Right atrium auricular region (tissue), 2 donors: ENCODE measurements at regions not wholly inside any gene's neighbourhood (a gene's known extent, or its start where the extent isn't known, plus 50 kb on each side); places are given as distances from the start of the nearest gene placed in this dataset.

Experiments used
- DNase-seq: peaks from one replicate; pipeline ENCODE4 v3.0.0-alpha.2; 2019; ENCODE audit warnings: low spot score
- H3K27ac ChIP-seq, 2 donors: fragments of 200-600 bp; sonication (generic); 1 replicate in 1 of 2; 2 replicates in 1 of 2; pipeline ENCODE4 v1.5.1; 2016 to 2019
- H3K27me3 ChIP-seq, 2 donors: fragments of 200-600 bp; sonication (generic); one replicate each; pipeline versions ENCODE4 v1.5.1 to v1.6.0; 2017 to 2019
- H3K36me3 ChIP-seq: fragments of 200-600 bp; sonication (generic); one replicate; pipeline ENCODE4 v1.5.1; 2016
- H3K4me1 ChIP-seq, 2 donors: fragments of 200-600 bp; sonication (generic); one replicate each; pipeline versions ENCODE4 v1.5.1 to v1.6.0; 2017 to 2019
- H3K4me3 ChIP-seq, 2 donors: fragments of 200-600 bp; sonication (generic); 1 replicate in 1 of 2; 2 replicates in 1 of 2; pipeline ENCODE4 v1.5.1; 2017 to 2019; ENCODE audit warnings: mild to moderate bottlenecking in 1 of 2, moderate library complexity in 1 of 2
- H3K9me3 ChIP-seq, 2 donors: fragments of 200-600 bp; sonication (generic); one replicate each; pipeline ENCODE4 v1.5.1; 2019
- TF ChIP-seq, protein P1 (sequence below), 2 donors: fragments of 200-600 bp; sonication (generic); IDR thresholded peaks; one replicate each; pipeline ENCODE4 v1.5.1; 2019; ENCODE audit warnings: antibody characterized with exemption in 2 of 2

- H3K9me3 ChIP-seq = no peaks in the 10 kb centered on the region
- no peak overlapping the region for H3K27ac ChIP-seq
- no peak overlapping the region for H3K4me3 ChIP-seq
- no peaks in the 10 kb centered on the region for H3K36me3 ChIP-seq
- no peaks in the 10 kb centered on the region for H3K27me3 ChIP-seq
- H3K4me1 ChIP-seq = no peaks in the 10 kb centered on the region
- TF ChIP-seq, protein P1, sequence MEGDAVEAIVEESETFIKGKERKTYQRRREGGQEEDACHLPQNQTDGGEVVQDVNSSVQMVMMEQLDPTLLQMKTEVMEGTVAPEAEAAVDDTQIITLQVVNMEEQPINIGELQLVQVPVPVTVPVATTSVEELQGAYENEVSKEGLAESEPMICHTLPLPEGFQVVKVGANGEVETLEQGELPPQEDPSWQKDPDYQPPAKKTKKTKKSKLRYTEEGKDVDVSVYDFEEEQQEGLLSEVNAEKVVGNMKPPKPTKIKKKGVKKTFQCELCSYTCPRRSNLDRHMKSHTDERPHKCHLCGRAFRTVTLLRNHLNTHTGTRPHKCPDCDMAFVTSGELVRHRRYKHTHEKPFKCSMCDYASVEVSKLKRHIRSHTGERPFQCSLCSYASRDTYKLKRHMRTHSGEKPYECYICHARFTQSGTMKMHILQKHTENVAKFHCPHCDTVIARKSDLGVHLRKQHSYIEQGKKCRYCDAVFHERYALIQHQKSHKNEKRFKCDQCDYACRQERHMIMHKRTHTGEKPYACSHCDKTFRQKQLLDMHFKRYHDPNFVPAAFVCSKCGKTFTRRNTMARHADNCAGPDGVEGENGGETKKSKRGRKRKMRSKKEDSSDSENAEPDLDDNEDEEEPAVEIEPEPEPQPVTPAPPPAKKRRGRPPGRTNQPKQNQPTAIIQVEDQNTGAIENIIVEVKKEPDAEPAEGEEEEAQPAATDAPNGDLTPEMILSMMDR (IDR thresholded peaks at IDR 0.05) = no peak
- DNase-seq = no peak
These were observed 927.8 kb upstream of the EPHA6 start for GRCh38 chr3:95886616-95887015.

DNA sequence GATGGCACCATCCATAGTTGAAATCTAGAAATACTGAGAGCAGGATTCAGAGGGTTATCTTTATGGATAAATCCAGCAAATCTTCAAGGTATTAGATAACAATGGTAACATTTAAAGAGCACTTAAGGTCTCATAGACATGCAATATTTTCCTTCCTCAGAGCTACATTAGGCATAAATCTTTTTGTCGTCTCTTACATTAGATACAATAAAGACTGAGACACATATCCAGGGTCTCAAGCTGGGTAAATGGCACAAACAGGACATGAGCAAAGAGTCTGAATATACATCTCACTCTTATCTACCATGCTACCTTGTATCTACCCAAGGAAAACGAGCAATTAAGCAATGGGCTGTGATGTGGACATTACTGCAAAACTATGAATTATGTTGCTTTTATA, 927.3 kb upstream of the EPHA6 start:
- Histone ChIP-seq H3K4me1 (no peaks in the 10 kb centered on the region), H3K27me3 (no peaks in the 10 kb centered on the region), H3K9me3 (no peaks in the 10 kb centered on the region), H3K27ac (no peak overlapping the region), H3K4me3 (no peak overlapping the region), H3K36me3 (no peaks in the 10 kb centered on the region)
- TF ChIP-seq, protein P1 (IDR thresholded peaks at IDR 0.05) = no peak
- no peak for DNase-seq

DNA sequence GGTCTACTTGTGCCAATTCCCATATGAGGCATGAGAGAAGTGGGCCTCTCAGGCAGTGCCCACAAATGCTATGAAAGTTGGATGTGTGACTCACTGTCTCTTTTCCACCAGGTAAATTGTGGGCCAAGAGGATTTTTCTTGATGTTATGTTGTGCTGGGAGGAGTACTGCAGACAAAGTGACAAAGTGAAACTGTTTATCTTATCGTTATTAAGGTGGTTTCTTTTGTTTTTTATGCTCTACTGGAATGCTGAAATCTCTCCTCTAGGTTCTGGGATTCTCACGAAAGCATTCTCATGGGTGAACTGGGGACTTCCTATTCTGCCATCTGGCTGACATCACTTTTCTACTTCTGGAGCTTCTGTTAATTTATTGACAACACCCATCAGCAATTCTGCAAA, 919.6 kb upstream of the EPHA6 start:
- Histone ChIP-seq H3K9me3 (peaks cover 0 to 19% of the 10 kb centered on the region in 2 donors), H3K27ac (no peak overlapping the region), H3K36me3 (no peaks in the 10 kb centered on the region), H3K4me1 (no peaks in the 10 kb centered on the region), H3K4me3 (no peak overlapping the region), H3K27me3 (no peaks in the 10 kb centered on the region)
- no peak for DNase-seq
- TF ChIP-seq, protein P1 (IDR thresholded peaks at IDR 0.05) = no peak

GRCh38 chr3:95899494-95899893, 914.9 kb upstream of the EPHA6 start:
- TF ChIP-seq, protein P1 (IDR thresholded peaks at IDR 0.05) = no peak
- H3K27me3 ChIP-seq = no peaks in the 10 kb centered on the region
- peaks cover 0 to 1% of the 10 kb centered on the region in 2 donors for H3K9me3 ChIP-seq
- DNase-seq = no peak
- H3K4me1 ChIP-seq = no peaks in the 10 kb centered on the region
- H3K4me3 ChIP-seq = no peak overlapping the region
- no peaks in the 10 kb centered on the region for H3K36me3 ChIP-seq
- H3K27ac ChIP-seq = no peak overlapping the region

- DNase-seq = no peak
- no peaks in the 10 kb centered on the region for H3K27me3 ChIP-seq
- no peak overlapping the region for H3K27ac ChIP-seq
- TF ChIP-seq, protein P1 (IDR thresholded peaks at IDR 0.05) = no peak
- no peaks in the 10 kb centered on the region for H3K9me3 ChIP-seq
- H3K4me3 ChIP-seq = no peak overlapping the region
- H3K36me3 ChIP-seq = no peaks in the 10 kb centered on the region
- H3K4me1 ChIP-seq = no peaks in the 10 kb centered on the region
These were observed 914.5 kb upstream of the EPHA6 start for GRCh38 chr3:95899911-95900310.

- TF ChIP-seq, protein P1 (IDR thresholded peaks at IDR 0.05) = no peak
- DNase-seq = no peak
- Histone ChIP-seq H3K27me3 (no peaks in the 10 kb centered on the region), H3K27ac (no peak overlapping the region), H3K4me1 (no peaks in the 10 kb centered on the region), H3K36me3 (no peaks in the 10 kb centered on the region), H3K4me3 (no peak overlapping the region), H3K9me3 (no peaks in the 10 kb centered on the region)
These were observed 912.4 kb upstream of the EPHA6 start for GRCh38 chr3:95901948-95902347.
